RWPE2 (cell line): ENCODE measurements at regions not wholly inside any gene's neighbourhood (a gene's known extent, or its start where the extent isn't known, plus 50 kb on each side); places are given as distances from the start of the nearest gene placed in this dataset.

ENCODE experiments used
- ATAC-seq: fragments of 200-7000 bp; cut with Tn5 transposase; 3 replicates; pipeline ENCODE4 v1.9.1; 2021; ENCODE audit warnings: low read depth
- DNase-seq: peaks from one replicate; pipeline ENCODE4 v3.0.0-alpha.2; 2020; ENCODE audit warnings: low spot score
- H3K27ac ChIP-seq: fragments of 450-650 bp; 2 replicates; pipeline ENCODE4 v1.5.1; 2017; ENCODE audit warnings: mild to moderate bottlenecking; ENCODE audit not compliant: poor library complexity, severe bottlenecking
- H3K27me3 ChIP-seq: fragments of 250-450 bp; sonication (Bioruptor Pico); 2 replicates; pipeline ENCODE4 v1.5.1; 2021; ENCODE audit warnings: mild to moderate bottlenecking, moderate library complexity; ENCODE audit not compliant: insufficient read depth, poor library complexity, severe bottlenecking
- H3K36me3 ChIP-seq: fragments of 250-450 bp; sonication (Bioruptor Pico); 2 replicates; pipeline ENCODE4 v1.5.1; 2020; ENCODE audit warnings: low read depth, mild to moderate bottlenecking, moderate library complexity
- H3K4me1 ChIP-seq: fragments of 250-450 bp; sonication (Bioruptor Pico); 2 replicates; pipeline ENCODE4 v1.5.1; 2021; ENCODE audit warnings: mild to moderate bottlenecking, moderate library complexity; ENCODE audit not compliant: insufficient read depth, poor library complexity, severe bottlenecking
- H3K4me3 ChIP-seq: fragments of 250-450 bp; sonication (Bioruptor Pico); 2 replicates; pipeline ENCODE4 v1.5.1; 2021; ENCODE audit warnings: mild to moderate bottlenecking, moderate library complexity; ENCODE audit not compliant: severe bottlenecking
- H3K9me3 ChIP-seq: fragments of 250-450 bp; sonication (Bioruptor Pico); 2 replicates; pipeline ENCODE4 v1.5.1; 2021; ENCODE audit warnings: mild to moderate bottlenecking, moderate library complexity; ENCODE audit not compliant: severe bottlenecking
- TF ChIP-seq, protein P1 (sequence below): fragments of 450-650 bp; IDR thresholded peaks from one replicate; pipeline ENCODE4 v1.5.1; 2017; ENCODE audit warnings: mild to moderate bottlenecking, moderate library complexity; ENCODE audit not compliant: poor library complexity, severe bottlenecking

DNA sequence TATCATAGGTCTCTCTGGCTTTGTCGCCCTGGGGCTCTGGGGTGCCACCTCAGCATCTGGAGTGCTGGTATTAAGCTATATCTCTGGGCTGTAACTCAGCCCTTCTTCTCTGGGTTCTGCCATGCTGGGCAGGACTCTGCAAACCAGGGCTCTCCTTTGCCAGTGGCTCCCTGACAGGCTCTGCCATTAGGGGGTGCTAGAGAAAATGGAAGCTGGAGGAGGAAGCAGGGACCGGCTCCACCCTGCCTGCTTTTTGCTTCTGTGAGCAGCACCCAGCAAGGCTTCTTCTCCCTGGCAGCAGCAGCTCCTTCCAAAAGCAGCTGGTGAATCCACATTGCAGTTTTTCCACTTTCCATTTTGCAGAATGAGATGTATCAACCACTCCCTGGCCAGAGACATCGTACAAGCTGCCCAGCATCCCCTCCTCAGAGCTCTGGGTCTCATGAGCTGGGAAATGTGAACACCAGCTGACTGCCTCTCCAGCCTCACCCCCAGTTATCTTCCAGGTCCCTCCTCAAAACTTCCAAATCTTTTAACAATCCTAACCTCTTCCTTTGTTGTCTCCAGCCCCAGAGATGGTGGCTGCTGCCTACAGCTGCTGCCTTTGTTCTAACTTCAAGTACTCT, 165.0 kb downstream of the ABHD5 start:
- Histone ChIP-seq H3K4me3 (no peak overlapping the region), H3K36me3 (no peaks in the 10 kb centered on the region), H3K4me1 (peaks cover 13% of the 10 kb centered on the region), H3K27ac (no peak overlapping the region), H3K27me3 (no peaks in the 10 kb centered on the region), H3K9me3 (no peaks in the 10 kb centered on the region)
- DNase-seq: no peak
- ATAC-seq: peak; percentile 47
- TF ChIP-seq, protein P1, sequence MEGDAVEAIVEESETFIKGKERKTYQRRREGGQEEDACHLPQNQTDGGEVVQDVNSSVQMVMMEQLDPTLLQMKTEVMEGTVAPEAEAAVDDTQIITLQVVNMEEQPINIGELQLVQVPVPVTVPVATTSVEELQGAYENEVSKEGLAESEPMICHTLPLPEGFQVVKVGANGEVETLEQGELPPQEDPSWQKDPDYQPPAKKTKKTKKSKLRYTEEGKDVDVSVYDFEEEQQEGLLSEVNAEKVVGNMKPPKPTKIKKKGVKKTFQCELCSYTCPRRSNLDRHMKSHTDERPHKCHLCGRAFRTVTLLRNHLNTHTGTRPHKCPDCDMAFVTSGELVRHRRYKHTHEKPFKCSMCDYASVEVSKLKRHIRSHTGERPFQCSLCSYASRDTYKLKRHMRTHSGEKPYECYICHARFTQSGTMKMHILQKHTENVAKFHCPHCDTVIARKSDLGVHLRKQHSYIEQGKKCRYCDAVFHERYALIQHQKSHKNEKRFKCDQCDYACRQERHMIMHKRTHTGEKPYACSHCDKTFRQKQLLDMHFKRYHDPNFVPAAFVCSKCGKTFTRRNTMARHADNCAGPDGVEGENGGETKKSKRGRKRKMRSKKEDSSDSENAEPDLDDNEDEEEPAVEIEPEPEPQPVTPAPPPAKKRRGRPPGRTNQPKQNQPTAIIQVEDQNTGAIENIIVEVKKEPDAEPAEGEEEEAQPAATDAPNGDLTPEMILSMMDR: peak; percentile 56

DNA sequence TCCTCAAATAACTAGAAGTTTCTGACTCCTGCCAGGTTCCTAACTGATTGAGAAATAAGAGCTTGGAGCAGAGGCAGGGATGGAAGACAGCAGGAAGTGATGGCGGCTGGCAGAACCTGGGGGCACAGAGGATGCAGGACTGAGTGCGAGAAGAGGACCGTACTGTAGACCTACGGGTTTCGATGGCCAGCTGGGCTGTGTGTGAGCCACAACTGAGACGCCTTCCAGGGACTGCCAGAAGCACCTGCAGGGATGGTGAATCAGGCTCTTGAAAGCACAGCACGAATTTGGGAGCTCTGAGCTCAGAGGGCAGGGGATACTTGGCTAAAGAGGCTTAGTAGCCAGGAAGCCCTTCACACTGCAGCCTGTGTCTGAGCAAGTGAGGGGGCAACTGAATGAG, 165.6 kb downstream of the ABHD5 start:
- DNase-seq (no peak), ATAC-seq (no peak)
- Histone ChIP-seq H3K36me3 (no peaks in the 10 kb centered on the region), H3K4me1 (peaks cover 13% of the 10 kb centered on the region), H3K27me3 (no peaks in the 10 kb centered on the region), H3K27ac (no peak overlapping the region), H3K4me3 (no peak overlapping the region), H3K9me3 (no peaks in the 10 kb centered on the region)
- TF ChIP-seq, protein P1: no peak

DNA sequence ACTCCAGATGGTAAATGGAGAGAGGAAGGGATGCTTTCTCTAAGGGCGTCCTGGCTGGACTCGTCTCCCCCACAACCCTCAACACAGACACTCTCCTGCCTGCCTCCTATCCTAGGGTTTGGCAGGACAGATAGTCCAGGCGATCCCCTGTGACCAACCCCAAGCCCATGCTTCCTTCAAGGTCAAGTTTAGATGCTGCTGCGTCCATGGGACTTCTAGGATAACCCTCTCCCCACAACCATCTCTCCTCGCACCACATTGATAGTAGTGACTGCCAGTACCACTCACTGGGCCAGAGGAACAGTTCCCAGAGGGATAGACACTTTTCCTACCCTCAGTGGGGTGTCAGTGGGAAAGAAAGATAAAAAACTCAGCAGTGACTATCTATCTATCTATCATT, 166.0 kb downstream of the ABHD5 start:
- TF ChIP-seq, protein P1: no peak
- Histone ChIP-seq H3K4me3 (no peak overlapping the region), H3K4me1 (peaks cover 11% of the 10 kb centered on the region), H3K9me3 (no peaks in the 10 kb centered on the region), H3K27ac (no peak overlapping the region), H3K27me3 (no peaks in the 10 kb centered on the region), H3K36me3 (no peaks in the 10 kb centered on the region)
- DNase-seq (no peak), ATAC-seq (no peak)

DNA sequence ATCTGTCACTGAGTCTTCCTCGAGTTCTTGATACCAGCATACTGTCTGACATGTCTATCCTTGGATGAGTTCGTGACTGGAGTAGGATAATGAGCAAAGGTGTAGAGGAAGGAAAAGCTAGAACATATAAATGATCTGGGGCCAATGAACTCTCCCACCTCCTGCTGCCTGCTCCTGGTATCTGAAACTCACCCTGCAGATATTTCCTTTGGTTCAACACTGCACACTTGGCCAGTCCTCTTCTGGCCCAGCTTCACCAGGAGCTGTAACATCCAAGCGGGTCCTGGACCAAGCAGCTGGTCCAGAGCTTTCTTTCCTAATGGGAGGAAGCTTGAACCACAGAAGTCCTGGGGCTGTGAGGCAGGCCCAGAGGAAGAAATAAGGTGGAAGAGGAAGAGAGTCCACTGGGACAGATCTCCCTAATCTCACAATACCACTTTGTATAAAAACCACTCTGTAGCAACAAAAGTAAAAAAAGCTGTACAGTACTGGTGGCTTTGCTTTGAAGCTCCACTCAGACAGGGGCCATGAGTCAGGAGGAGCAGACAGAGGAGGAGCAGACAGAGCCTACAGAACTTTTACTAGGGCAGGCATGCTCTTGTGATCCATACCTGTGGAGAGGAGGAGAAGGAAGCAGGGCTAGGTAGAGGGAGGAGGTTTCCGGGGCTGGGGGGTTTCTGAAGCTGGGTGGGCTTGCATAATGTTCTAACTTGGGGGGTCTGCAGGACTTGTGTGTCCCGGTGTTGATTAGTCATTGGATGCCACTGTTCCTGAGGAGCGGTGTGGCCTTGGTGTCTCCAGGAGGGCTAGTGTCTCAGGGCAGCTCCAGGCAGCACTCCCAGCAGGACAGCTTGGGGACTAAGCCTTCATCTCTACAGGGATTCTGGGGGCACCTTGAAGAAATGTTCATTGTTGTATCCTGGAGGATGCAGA, 166.9 kb downstream of the ABHD5 start:
- DNase-seq: no peak
- TF ChIP-seq, protein P1: no peak
- ATAC-seq: peak; percentile 50; the same call in 1 of the 3 replicates
- Histone ChIP-seq H3K27me3 (no peaks in the 10 kb centered on the region), H3K4me1 (peaks cover 4% of the 10 kb centered on the region), H3K4me3 (no peak overlapping the region), H3K36me3 (no peaks in the 10 kb centered on the region), H3K27ac (no peak overlapping the region), H3K9me3 (no peaks in the 10 kb centered on the region)
